OCI-LY3 (cell line): ENCODE measurements at regions not wholly inside any gene's neighbourhood (a gene's known extent, or its start where the extent isn't known, plus 50 kb on each side); places are given as distances from the start of the nearest gene placed in this dataset.

Experiments
- EZH2phosphoT487 ChIP-seq: fragments of 200-600 bp; shearing (Covaris generic); IDR thresholded peaks from 2 replicates; pipeline ENCODE4 v1.6.1; 2018; ENCODE audit warnings: antibody characterized with exemption, mixed run types, low read depth
- TF ChIP-seq, protein P1 (sequence below): fragments of 200-600, 300-600 bp; sonication (generic); IDR thresholded peaks from 2 replicates; pipeline ENCODE4 v1.5.1; 2014; ENCODE audit warnings: antibody characterized with exemption, low read length, low read depth

DNA sequence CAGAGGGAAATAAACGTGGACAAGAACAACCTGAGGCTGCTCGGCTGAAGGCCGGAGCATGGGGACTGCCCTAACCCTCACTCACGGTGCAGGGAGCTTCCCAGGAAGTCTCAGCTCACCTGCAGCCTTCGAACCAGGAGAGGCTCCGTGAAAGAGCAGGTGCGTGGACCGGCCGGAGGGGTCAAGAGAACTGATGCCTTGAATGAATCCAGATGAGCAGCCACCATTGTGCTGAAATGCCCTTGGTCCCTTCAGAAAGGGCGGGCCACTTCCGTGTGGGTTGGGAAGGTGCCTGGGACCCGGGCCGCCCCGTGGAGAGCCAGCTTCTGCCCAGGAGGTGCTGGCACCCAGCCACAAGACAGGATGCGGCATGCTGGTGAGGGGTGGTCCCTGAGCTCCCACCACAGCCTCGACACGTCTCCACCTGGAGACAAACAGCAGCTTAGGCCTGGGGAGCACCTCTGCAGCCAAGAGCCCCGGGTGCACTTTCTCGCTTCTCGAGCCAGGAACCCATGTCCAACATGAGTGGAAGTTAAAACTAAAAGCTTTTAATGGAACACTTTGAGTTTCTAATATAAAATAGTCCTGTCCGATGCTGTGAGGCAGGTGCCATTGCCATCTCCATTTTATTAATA, 83.5 kb downstream of the TTLL2 start:
- TF ChIP-seq, protein P1, sequence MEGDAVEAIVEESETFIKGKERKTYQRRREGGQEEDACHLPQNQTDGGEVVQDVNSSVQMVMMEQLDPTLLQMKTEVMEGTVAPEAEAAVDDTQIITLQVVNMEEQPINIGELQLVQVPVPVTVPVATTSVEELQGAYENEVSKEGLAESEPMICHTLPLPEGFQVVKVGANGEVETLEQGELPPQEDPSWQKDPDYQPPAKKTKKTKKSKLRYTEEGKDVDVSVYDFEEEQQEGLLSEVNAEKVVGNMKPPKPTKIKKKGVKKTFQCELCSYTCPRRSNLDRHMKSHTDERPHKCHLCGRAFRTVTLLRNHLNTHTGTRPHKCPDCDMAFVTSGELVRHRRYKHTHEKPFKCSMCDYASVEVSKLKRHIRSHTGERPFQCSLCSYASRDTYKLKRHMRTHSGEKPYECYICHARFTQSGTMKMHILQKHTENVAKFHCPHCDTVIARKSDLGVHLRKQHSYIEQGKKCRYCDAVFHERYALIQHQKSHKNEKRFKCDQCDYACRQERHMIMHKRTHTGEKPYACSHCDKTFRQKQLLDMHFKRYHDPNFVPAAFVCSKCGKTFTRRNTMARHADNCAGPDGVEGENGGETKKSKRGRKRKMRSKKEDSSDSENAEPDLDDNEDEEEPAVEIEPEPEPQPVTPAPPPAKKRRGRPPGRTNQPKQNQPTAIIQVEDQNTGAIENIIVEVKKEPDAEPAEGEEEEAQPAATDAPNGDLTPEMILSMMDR = no peak
- TF ChIP-seq EZH2phosphoT487 = no peak
